ENCODE measurements at regions not wholly inside any gene's neighbourhood (a gene's known extent, or its start where the extent isn't known, plus 50 kb on each side); places are given as distances from the start of the nearest gene placed in this dataset.

DNA sequence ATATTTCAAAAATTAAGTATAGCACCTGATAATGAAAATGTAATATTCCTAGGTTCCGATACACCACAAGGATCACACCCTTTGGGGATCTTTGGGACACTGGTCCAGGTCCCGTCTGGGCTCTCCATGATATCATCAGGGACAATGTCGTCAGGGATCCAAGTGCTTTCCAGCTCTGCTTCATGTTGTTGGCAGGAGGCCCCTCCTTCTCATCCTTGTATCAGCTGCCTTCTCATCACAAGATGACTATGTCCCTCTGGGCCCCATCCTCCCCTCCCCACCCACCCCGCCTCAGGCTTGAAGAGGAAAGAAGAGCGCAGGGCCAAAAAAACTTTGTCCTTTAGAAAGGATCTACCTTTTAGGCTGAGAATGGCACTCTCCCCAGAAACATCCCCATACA is 128.3 kb upstream of the KLF3 start:
- Histone ChIP-seq H3K4me1 (ENCODE audit: control insufficient read depth in 1 of 2, insufficient read depth in 2 of 2, low read length in 2 of 2) (no peaks in the 10 kb centered on the region), H3K79me2 (ENCODE audit: insufficient read depth, low read length) (no peaks in the 10 kb centered on the region), H3K4me2 (ENCODE audit: low read length) (no peak overlapping the region), H3K9me3 (ENCODE audit: control insufficient read depth in 1 of 2, insufficient read depth in 1 of 2, low read depth in 1 of 2, low read length in 2 of 2) (no peaks in the 10 kb centered on the region), H3K36me3 (ENCODE audit: control insufficient read depth in 1 of 2, insufficient read depth in 2 of 2, low read length in 2 of 2) (no peaks in the 10 kb centered on the region), H2AFZ (ENCODE audit: low read depth, low read length, poor library complexity, severe bottlenecking) (no peak overlapping the region), H3K9ac (ENCODE audit: low read length) (no peak overlapping the region), H3K4me3 (replicated peaks in 1 of 2; ENCODE audit: low read depth in 1 of 2, low read length in 2 of 2) (no peak overlapping the region), H3K27ac (ENCODE audit: low read depth, low read length) (no peak overlapping the region), H4K20me1 (ENCODE audit: insufficient read depth) (no peaks in the 10 kb centered on the region), H3K9me2 (ENCODE audit: insufficient read depth) (no peaks in the 10 kb centered on the region), H3K27me3 (ENCODE audit: insufficient read depth, low read length) (no peaks in the 10 kb centered on the region)
- intact Hi-C loops (cut with micrococcal nuclease), result no loop called here
- ATAC-seq (no peak), DNase-seq (ENCODE audit: low read depth, low spot score) (no peak)
- BruUV-seq (replicated peaks), result no TSS peak
- TF ChIP-seq, protein P1, sequence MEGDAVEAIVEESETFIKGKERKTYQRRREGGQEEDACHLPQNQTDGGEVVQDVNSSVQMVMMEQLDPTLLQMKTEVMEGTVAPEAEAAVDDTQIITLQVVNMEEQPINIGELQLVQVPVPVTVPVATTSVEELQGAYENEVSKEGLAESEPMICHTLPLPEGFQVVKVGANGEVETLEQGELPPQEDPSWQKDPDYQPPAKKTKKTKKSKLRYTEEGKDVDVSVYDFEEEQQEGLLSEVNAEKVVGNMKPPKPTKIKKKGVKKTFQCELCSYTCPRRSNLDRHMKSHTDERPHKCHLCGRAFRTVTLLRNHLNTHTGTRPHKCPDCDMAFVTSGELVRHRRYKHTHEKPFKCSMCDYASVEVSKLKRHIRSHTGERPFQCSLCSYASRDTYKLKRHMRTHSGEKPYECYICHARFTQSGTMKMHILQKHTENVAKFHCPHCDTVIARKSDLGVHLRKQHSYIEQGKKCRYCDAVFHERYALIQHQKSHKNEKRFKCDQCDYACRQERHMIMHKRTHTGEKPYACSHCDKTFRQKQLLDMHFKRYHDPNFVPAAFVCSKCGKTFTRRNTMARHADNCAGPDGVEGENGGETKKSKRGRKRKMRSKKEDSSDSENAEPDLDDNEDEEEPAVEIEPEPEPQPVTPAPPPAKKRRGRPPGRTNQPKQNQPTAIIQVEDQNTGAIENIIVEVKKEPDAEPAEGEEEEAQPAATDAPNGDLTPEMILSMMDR (IDR thresholded peaks at IDR 0.05 in 2 of 3, conservative IDR thresholded peaks at IDR 0.05 in 1 of 3; ENCODE audit: borderline replicate concordance in 1 of 3, insufficient read depth in 1 of 3, low read depth in 2 of 3, low read length in 2 of 3), result no peak
- ChIA-PET RAD21 (ENCODE audit: low non-redundant PET in 1 of 2, low total read pairs in 2 of 2, uncharacterized antibody in 2 of 2, unreplicated experiment in 2 of 2) (no interaction called here), POLR2A (no interaction called here), CTCF (no interaction called here)

DNA sequence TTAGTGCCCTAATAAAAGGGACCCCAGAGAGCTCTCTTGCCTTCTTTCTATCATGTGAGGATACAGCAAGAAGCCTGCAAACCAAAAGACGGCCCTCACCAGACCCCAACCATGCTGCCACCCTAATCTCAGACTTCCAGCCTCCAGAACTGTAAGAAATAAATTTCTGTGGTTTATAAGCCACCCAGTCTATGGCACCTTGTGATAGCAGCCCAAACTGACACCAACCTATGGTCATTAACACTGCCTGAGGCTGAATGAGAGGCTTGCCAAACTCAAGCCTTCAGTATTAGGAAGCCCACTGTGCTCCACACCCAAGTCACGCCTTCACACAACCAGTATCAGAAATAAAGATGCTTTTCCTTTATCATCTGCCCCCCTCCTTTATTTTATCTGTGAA is 127.3 kb upstream of the KLF3 start:
- no peaks in the 10 kb centered on the region for H3K27me3 ChIP-seq (ENCODE audit: insufficient read depth, low read length)
- H3K9ac ChIP-seq (ENCODE audit: low read length), result no peak overlapping the region
- ATAC-seq (no peak), DNase-seq (ENCODE audit: low read depth, low spot score) (no peak)
- no peaks in the 10 kb centered on the region for H3K4me1 ChIP-seq (ENCODE audit: control insufficient read depth in 1 of 2, insufficient read depth in 2 of 2, low read length in 2 of 2)
- BruUV-seq (replicated peaks), result no TSS peak
- H3K27ac ChIP-seq (ENCODE audit: low read depth, low read length), result no peak overlapping the region
- no peak overlapping the region for H3K4me3 ChIP-seq (replicated peaks in 1 of 2; ENCODE audit: low read depth in 1 of 2, low read length in 2 of 2)
- no peaks in the 10 kb centered on the region for H4K20me1 ChIP-seq (ENCODE audit: insufficient read depth)
- TF ChIP-seq RAD21 (IDR thresholded peaks at IDR 0.05; ENCODE audit: low read depth) (no peak), POLR2A (IDR thresholded peaks at IDR 0.05; ENCODE audit: borderline replicate concordance, extremely low read depth, insufficient read depth, insufficient read length) (no peak), JUND (IDR thresholded peaks at IDR 0.05) (no peak), FOSL1 (IDR thresholded peaks at IDR 0.05; ENCODE audit: low read depth) (no peak), EGR1 (IDR thresholded peaks at IDR 0.05; ENCODE audit: low read depth) (no peak)
- TF ChIP-seq, protein P2, sequence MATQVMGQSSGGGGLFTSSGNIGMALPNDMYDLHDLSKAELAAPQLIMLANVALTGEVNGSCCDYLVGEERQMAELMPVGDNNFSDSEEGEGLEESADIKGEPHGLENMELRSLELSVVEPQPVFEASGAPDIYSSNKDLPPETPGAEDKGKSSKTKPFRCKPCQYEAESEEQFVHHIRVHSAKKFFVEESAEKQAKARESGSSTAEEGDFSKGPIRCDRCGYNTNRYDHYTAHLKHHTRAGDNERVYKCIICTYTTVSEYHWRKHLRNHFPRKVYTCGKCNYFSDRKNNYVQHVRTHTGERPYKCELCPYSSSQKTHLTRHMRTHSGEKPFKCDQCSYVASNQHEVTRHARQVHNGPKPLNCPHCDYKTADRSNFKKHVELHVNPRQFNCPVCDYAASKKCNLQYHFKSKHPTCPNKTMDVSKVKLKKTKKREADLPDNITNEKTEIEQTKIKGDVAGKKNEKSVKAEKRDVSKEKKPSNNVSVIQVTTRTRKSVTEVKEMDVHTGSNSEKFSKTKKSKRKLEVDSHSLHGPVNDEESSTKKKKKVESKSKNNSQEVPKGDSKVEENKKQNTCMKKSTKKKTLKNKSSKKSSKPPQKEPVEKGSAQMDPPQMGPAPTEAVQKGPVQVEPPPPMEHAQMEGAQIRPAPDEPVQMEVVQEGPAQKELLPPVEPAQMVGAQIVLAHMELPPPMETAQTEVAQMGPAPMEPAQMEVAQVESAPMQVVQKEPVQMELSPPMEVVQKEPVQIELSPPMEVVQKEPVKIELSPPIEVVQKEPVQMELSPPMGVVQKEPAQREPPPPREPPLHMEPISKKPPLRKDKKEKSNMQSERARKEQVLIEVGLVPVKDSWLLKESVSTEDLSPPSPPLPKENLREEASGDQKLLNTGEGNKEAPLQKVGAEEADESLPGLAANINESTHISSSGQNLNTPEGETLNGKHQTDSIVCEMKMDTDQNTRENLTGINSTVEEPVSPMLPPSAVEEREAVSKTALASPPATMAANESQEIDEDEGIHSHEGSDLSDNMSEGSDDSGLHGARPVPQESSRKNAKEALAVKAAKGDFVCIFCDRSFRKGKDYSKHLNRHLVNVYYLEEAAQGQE (IDR thresholded peaks at IDR 0.05; ENCODE audit: low read depth), result no peak
- TF ChIP-seq, protein P1 (IDR thresholded peaks at IDR 0.05 in 2 of 3, conservative IDR thresholded peaks at IDR 0.05 in 1 of 3; ENCODE audit: borderline replicate concordance in 1 of 3, insufficient read depth in 1 of 3, low read depth in 2 of 3, low read length in 2 of 3), result no peak
- no peak overlapping the region for H2AFZ ChIP-seq (ENCODE audit: low read depth, low read length, poor library complexity, severe bottlenecking)
- no peaks in the 10 kb centered on the region for H3K36me3 ChIP-seq (ENCODE audit: control insufficient read depth in 1 of 2, insufficient read depth in 2 of 2, low read length in 2 of 2)
- intact Hi-C loops (cut with micrococcal nuclease), result no loop called here
- POLR2A ChIA-PET, result no interaction called here
- no peaks in the 10 kb centered on the region for H3K9me2 ChIP-seq (ENCODE audit: insufficient read depth)
- no peaks in the 10 kb centered on the region for H3K9me3 ChIP-seq (ENCODE audit: control insufficient read depth in 1 of 2, insufficient read depth in 1 of 2, low read depth in 1 of 2, low read length in 2 of 2)
- no peaks in the 10 kb centered on the region for H3K79me2 ChIP-seq (ENCODE audit: insufficient read depth, low read length)
- no peak overlapping the region for H3K4me2 ChIP-seq (ENCODE audit: low read length)
- CTCF ChIA-PET, result no interaction called here
- RAD21 ChIA-PET (ENCODE audit: low non-redundant PET in 1 of 2, low total read pairs in 2 of 2, uncharacterized antibody in 2 of 2, unreplicated experiment in 2 of 2), result no interaction called here
